ENCODE measurements at regions not wholly inside any gene's neighbourhood (a gene's known extent, or its start where the extent isn't known, plus 50 kb on each side); places are given as distances from the start of the nearest gene placed in this dataset.

DNA sequence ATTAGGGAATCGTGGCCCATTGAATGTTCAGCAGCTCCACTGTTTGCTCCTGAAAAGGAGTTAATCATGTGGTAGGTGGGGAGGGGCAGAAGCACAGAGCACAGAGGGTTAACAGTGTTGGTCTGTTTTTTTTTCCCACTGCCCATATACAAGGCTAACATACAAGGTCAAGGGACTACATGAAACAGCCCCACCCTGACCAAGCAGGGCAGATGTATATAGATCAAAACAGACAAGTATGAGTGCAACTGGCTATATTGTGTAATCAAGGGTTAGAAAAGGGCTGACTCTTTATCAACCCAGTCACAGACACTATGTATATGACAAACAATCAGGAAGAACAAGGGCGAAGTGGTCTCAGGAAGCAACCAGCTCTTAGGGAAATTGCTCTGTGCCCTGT, 186.6 kb upstream of the CDH11 start:
- no peak overlapping the region for H3K4me3 ChIP-seq (ENCODE audit: low read depth, low read length)
- TF ChIP-seq CTCF (IDR thresholded peaks at IDR 0.05; ENCODE audit: low read depth, low read length), result no peak

GRCh38 chr16:65307286-65307685, 185.4 kb upstream of the CDH11 start:
- no peak for TF ChIP-seq CTCF (IDR thresholded peaks at IDR 0.05; ENCODE audit: low read depth, low read length)
- no peak overlapping the region for H3K4me3 ChIP-seq (ENCODE audit: low read depth, low read length)

DNA sequence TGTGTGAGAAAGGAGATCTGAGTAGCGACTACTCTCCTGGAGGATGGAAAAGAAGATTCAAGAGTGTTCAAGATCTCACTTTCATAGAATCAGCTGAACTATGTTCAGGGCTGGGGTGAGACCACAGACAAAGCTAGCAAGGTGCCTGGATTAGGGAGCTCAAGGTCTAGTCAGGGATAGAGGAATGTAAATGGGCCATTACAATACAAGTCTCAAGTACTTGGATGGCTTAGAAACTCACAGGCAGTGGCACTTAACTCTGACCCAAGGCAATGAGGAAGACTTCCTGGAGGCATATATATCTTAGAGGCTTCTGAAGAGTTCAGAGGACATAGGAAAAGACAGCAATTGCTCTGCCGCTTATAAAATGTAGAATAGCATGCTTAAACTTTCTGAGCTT, 184.9 kb upstream of the CDH11 start:
- TF ChIP-seq CTCF (IDR thresholded peaks at IDR 0.05; ENCODE audit: low read depth, low read length), result no peak
- no peak overlapping the region for H3K4me3 ChIP-seq (ENCODE audit: low read depth, low read length)

- H3K4me3 ChIP-seq (ENCODE audit: low read depth, low read length), result no peak overlapping the region
- no peak for TF ChIP-seq CTCF (IDR thresholded peaks at IDR 0.05; ENCODE audit: low read depth, low read length)
Observed at GRCh38 chr16:65306300-65306699, 184.4 kb upstream of the CDH11 start.

- no peak overlapping the region for H3K4me3 ChIP-seq (ENCODE audit: low read depth, low read length)
- TF ChIP-seq CTCF (IDR thresholded peaks at IDR 0.05; ENCODE audit: low read depth, low read length), result no peak
Observed at GRCh38 chr16:65305266-65305959, 183.6 kb upstream of the CDH11 start.

DNA sequence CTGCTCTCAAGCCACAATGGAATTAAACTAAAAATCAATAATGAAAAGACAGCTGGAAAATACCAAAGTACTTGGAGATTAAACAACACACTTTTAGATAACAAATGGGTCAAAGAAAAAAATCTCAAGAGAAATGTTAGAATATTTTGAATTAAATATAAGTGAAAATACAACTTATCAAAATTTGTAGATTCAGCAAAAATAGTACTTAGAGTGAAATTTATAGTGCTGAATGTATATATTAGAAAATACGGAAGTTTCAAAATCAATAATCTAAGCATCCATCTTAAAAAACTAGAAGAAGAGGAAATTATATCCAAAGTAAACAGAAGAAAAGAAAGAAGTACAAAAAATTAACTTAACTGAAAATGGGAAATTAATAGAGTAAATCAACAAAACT, 179.2 kb upstream of the CDH11 start:
- TF ChIP-seq CTCF (IDR thresholded peaks at IDR 0.05; ENCODE audit: low read depth, low read length), result no peak
- H3K4me3 ChIP-seq (ENCODE audit: low read depth, low read length), result no peak overlapping the region

GRCh38 chr16:65297453-65297852, 175.6 kb upstream of the CDH11 start:
- no peak for TF ChIP-seq CTCF (IDR thresholded peaks at IDR 0.05; ENCODE audit: low read depth, low read length)
- no peak overlapping the region for H3K4me3 ChIP-seq (ENCODE audit: low read depth, low read length)
